ENCODE measurements at regions not wholly inside any gene's neighbourhood (a gene's known extent, or its start where the extent isn't known, plus 50 kb on each side); places are given as distances from the start of the nearest gene placed in this dataset.

GRCh38 chr4:170736710-170737109 lies 647.0 kb upstream of the AADAT start:
- no peak for DNase-seq (ENCODE audit: low read depth in 1 of 2, low spot score in 1 of 2)
- H3K4me3 ChIP-seq (replicated peaks; ENCODE audit: insufficient read depth, low read length): no peak overlapping the region
- no peak overlapping the region for H3K27ac ChIP-seq (replicated peaks)
- TF ChIP-seq REST (IDR thresholded peaks at IDR 0.05; ENCODE audit: insufficient replicate concordance, low read depth): no peak
- no peak for TF ChIP-seq POLR2AphosphoS5 (IDR thresholded peaks at IDR 0.05; ENCODE audit: low read depth)
- TF ChIP-seq SPI1 (IDR thresholded peaks at IDR 0.05; ENCODE audit: borderline replicate concordance, low read depth): no peak
- TF ChIP-seq GABPA (IDR thresholded peaks at IDR 0.05; ENCODE audit: low read depth): no peak
- TF ChIP-seq CTCF (IDR thresholded peaks at IDR 0.05; ENCODE audit: insufficient read depth, low read length): no peak
- no peaks in the 10 kb centered on the region for H3K27me3 ChIP-seq (ENCODE audit: insufficient read depth, poor library complexity, severe bottlenecking)

GRCh38 chr4:170729897-170730296 lies 640.1 kb upstream of the AADAT start:
- no peaks in the 10 kb centered on the region for H3K27me3 ChIP-seq (ENCODE audit: insufficient read depth, poor library complexity, severe bottlenecking)
- no peak for DNase-seq (ENCODE audit: low read depth in 1 of 2, low spot score in 1 of 2)
- no peak overlapping the region for H3K4me3 ChIP-seq (replicated peaks; ENCODE audit: insufficient read depth, low read length)
- H3K27ac ChIP-seq (replicated peaks): no peak overlapping the region
- TF ChIP-seq CTCF (IDR thresholded peaks at IDR 0.05; ENCODE audit: insufficient read depth, low read length) (no peak), REST (IDR thresholded peaks at IDR 0.05; ENCODE audit: insufficient replicate concordance, low read depth) (no peak), SPI1 (IDR thresholded peaks at IDR 0.05; ENCODE audit: borderline replicate concordance, low read depth) (no peak)

GRCh38 chr4:170729236-170729635 lies 639.5 kb upstream of the AADAT start:
- Histone ChIP-seq H3K27ac (replicated peaks) (no peak overlapping the region), H3K27me3 (ENCODE audit: insufficient read depth, poor library complexity, severe bottlenecking) (no peaks in the 10 kb centered on the region), H3K4me3 (replicated peaks; ENCODE audit: insufficient read depth, low read length) (no peak overlapping the region)
- no peak for DNase-seq (ENCODE audit: low read depth in 1 of 2, low spot score in 1 of 2)
- TF ChIP-seq CTCF (IDR thresholded peaks at IDR 0.05; ENCODE audit: insufficient read depth, low read length): no peak
- TF ChIP-seq GABPA (IDR thresholded peaks at IDR 0.05; ENCODE audit: low read depth): no peak
- no peak for TF ChIP-seq POLR2AphosphoS5 (IDR thresholded peaks at IDR 0.05; ENCODE audit: low read depth)
- TF ChIP-seq REST (IDR thresholded peaks at IDR 0.05; ENCODE audit: insufficient replicate concordance, low read depth): no peak
- no peak for TF ChIP-seq SPI1 (IDR thresholded peaks at IDR 0.05; ENCODE audit: borderline replicate concordance, low read depth)

Data from HL-60 (cell line).